ENCODE measurements at regions not wholly inside any gene's neighbourhood (a gene's known extent, or its start where the extent isn't known, plus 50 kb on each side); places are given as distances from the start of the nearest gene placed in this dataset.
"Not testable (repeated sequence)": the region's sequence is repeated elsewhere in the genome, so short reads cannot be mapped to it uniquely, and the experiment has no call there.

GRCh38 chr5:54377339-54377738, 67.0 kb upstream of the ARL15 start:
- TF ChIP-seq CTCF (IDR thresholded peaks at IDR 0.05); MAX (IDR thresholded peaks at IDR 0.05); RAD21 (conservative IDR thresholded peaks at IDR 0.05 in 1 of 2, IDR thresholded peaks at IDR 0.05 in 1 of 2): not testable (repeated sequence)
